Trophoblast cell (in vitro differentiated cells and primary cell): ENCODE measurements at regions not wholly inside any gene's neighbourhood (a gene's known extent, or its start where the extent isn't known, plus 50 kb on each side); places are given as distances from the start of the nearest gene placed in this dataset.

ENCODE experiments used
- DNase-seq, 2 donors: peaks; one replicate each; pipeline ENCODE4 v3.0.0-alpha.2; 2016
- H2AFZ ChIP-seq: 2 replicates; pipeline ENCODE4 v1.6.1; 2013; ENCODE audit warnings: low read length, moderate library complexity, mild to moderate bottlenecking; ENCODE audit not compliant: insufficient read depth, poor library complexity
- H2AK5ac ChIP-seq: 2 replicates; pipeline ENCODE4 v1.6.1; 2013; ENCODE audit warnings: mild to moderate bottlenecking, low read length
- H2BK120ac ChIP-seq: 2 replicates; pipeline ENCODE4 v1.6.1; 2013; ENCODE audit warnings: low read length, mild to moderate bottlenecking, moderate library complexity; ENCODE audit not compliant: insufficient read depth, poor library complexity
- H2BK12ac ChIP-seq: 2 replicates; pipeline ENCODE4 v1.6.1; 2013; ENCODE audit warnings: mild to moderate bottlenecking, low read length, moderate library complexity
- H2BK5ac ChIP-seq: 2 replicates; pipeline ENCODE4 v1.6.1; 2013; ENCODE audit warnings: low read length, low read depth, moderate library complexity, mild to moderate bottlenecking; ENCODE audit not compliant: poor library complexity
- H3K14ac ChIP-seq: 2 replicates; pipeline ENCODE4 v1.6.1; 2013; ENCODE audit warnings: mild to moderate bottlenecking, low read length
- H3K18ac ChIP-seq: 2 replicates; pipeline ENCODE4 v1.6.1; 2013; ENCODE audit warnings: mild to moderate bottlenecking, low read length
- H3K23ac ChIP-seq: 2 replicates; pipeline ENCODE4 v1.6.1; 2013; ENCODE audit warnings: low read length
- H3K27ac ChIP-seq: 2 replicates; pipeline ENCODE4 v1.5.1; 2013; ENCODE audit warnings: low read depth, mild to moderate bottlenecking, inconsistent platforms, low read length, moderate library complexity
- H3K27me3 ChIP-seq: 2 replicates; pipeline ENCODE4 v1.6.1; 2013; ENCODE audit warnings: inconsistent platforms, mild to moderate bottlenecking, low read length, moderate library complexity; ENCODE audit not compliant: insufficient read depth
- H3K36me3 ChIP-seq, 2 experiments: 1 replicate in 1 of 2; 2 replicates in 1 of 2; pipeline ENCODE4 v1.6.1; 2013; ENCODE audit warnings: low read length in 2 of 2, mild to moderate bottlenecking in 2 of 2, moderate library complexity in 1 of 2; ENCODE audit not compliant: insufficient read depth in 2 of 2, control insufficient read depth in 1 of 2
- H3K4ac ChIP-seq: 2 replicates; pipeline ENCODE4 v1.6.1; 2013; ENCODE audit warnings: low read depth, mild to moderate bottlenecking, low read length, moderate library complexity
- H3K4me1 ChIP-seq, 2 experiments: 1 replicate in 1 of 2; 2 replicates in 1 of 2; pipeline ENCODE4 v1.6.1; 2013; ENCODE audit warnings: low read length in 2 of 2, mild to moderate bottlenecking in 2 of 2, moderate library complexity in 1 of 2; ENCODE audit not compliant: insufficient read depth in 2 of 2, control insufficient read depth in 1 of 2
- H3K4me2 ChIP-seq: 2 replicates; pipeline ENCODE4 v1.6.1; 2013; ENCODE audit warnings: inconsistent platforms, mild to moderate bottlenecking, low read length, moderate library complexity
- H3K4me3 ChIP-seq: 2 replicates; pipeline ENCODE4 v1.5.1; 2013; ENCODE audit warnings: mild to moderate bottlenecking, low read depth, low read length, inconsistent platforms
- H3K79me1 ChIP-seq: one replicate; pipeline ENCODE4 v1.6.1; 2013; ENCODE audit warnings: low read length
- H3K79me2 ChIP-seq: 2 replicates; pipeline ENCODE4 v1.6.1; 2013; ENCODE audit warnings: low read length, mild to moderate bottlenecking; ENCODE audit not compliant: control insufficient read depth, insufficient read depth, poor library complexity
- H3K9ac ChIP-seq: 2 replicates; pipeline ENCODE4 v1.6.1; 2013; ENCODE audit warnings: mild to moderate bottlenecking, low read length
- H3K9me3 ChIP-seq: 2 replicates; pipeline ENCODE4 v1.6.1; 2013; ENCODE audit warnings: low read depth, mild to moderate bottlenecking, control low read depth, inconsistent platforms, low read length; ENCODE audit not compliant: insufficient read depth
- H4K12ac ChIP-seq: 2 replicates; pipeline ENCODE4 v1.6.1; 2013; ENCODE audit warnings: low read depth, mild to moderate bottlenecking, low read length, moderate library complexity
- H4K8ac ChIP-seq: 2 replicates; pipeline ENCODE4 v1.6.1; 2013; ENCODE audit warnings: low read depth, mild to moderate bottlenecking, low read length, moderate library complexity
- H4K91ac ChIP-seq: one replicate; pipeline ENCODE4 v1.6.1; 2013; ENCODE audit warnings: low read depth, mild to moderate bottlenecking, low read length, moderate library complexity
- WGBS: extraction: QIAGEN DNeasy Blood & Tissue Kit; methylation state at CpG from one replicate; pipeline ENCODE4 v1.1.7; 2013; ENCODE audit warnings: missing lambda C conversion rate; ENCODE audit not compliant: insufficient read length, insufficient coverage; ENCODE audit errors: extremely low coverage; 5-methylcytosine and 5-hydroxymethylcytosine counted together

GRCh38 chr7:20839196-20839735 lies 52.6 kb upstream of the SP8 start:
- H3K4me1 ChIP-seq = no peaks in the 10 kb centered on the region
- no peak for DNase-seq
- H2BK12ac ChIP-seq = no peak overlapping the region
- H2AK5ac ChIP-seq = no peak overlapping the region
- H4K8ac ChIP-seq = no peak overlapping the region
- no peak overlapping the region for H2BK120ac ChIP-seq
- H4K91ac ChIP-seq = no peak overlapping the region
- no peak overlapping the region for H3K27ac ChIP-seq
- H3K9me3 ChIP-seq = no peaks in the 10 kb centered on the region
- H2BK5ac ChIP-seq = no peak overlapping the region
- H3K9ac ChIP-seq = no peak overlapping the region
- no peak overlapping the region for H3K4me2 ChIP-seq
- no peak overlapping the region for H3K18ac ChIP-seq
- no peaks in the 10 kb centered on the region for H3K36me3 ChIP-seq
- H3K14ac ChIP-seq = no peak overlapping the region
- no peaks in the 10 kb centered on the region for H3K79me2 ChIP-seq
- H4K12ac ChIP-seq = no peak overlapping the region
- H3K27me3 ChIP-seq = no peaks in the 10 kb centered on the region
- H3K4me3 ChIP-seq = no peak overlapping the region
- no CpG with 5 or more reads among the region's 2 CpGs for WGBS
- no peaks in the 10 kb centered on the region for H3K79me1 ChIP-seq
- no peak overlapping the region for H2AFZ ChIP-seq
- H3K23ac ChIP-seq = no peak overlapping the region
- no peak overlapping the region for H3K4ac ChIP-seq

- H3K4ac ChIP-seq = no peak overlapping the region
- H3K79me1 ChIP-seq = no peaks in the 10 kb centered on the region
- H3K4me1 ChIP-seq = no peaks in the 10 kb centered on the region
- H3K14ac ChIP-seq = no peak overlapping the region
- no peak overlapping the region for H3K4me3 ChIP-seq
- H3K23ac ChIP-seq = no peak overlapping the region
- no peak overlapping the region for H2BK12ac ChIP-seq
- H2AFZ ChIP-seq = no peak overlapping the region
- no peak overlapping the region for H4K12ac ChIP-seq
- H3K9me3 ChIP-seq = no peaks in the 10 kb centered on the region
- H3K9ac ChIP-seq = no peak overlapping the region
- H2BK5ac ChIP-seq = no peak overlapping the region
- no peak overlapping the region for H2BK120ac ChIP-seq
- H3K27ac ChIP-seq = no peak overlapping the region
- H3K27me3 ChIP-seq = no peaks in the 10 kb centered on the region
- H3K79me2 ChIP-seq = no peaks in the 10 kb centered on the region
- no peak overlapping the region for H3K4me2 ChIP-seq
- DNase-seq = no peak
- no peak overlapping the region for H3K18ac ChIP-seq
- H2AK5ac ChIP-seq = no peak overlapping the region
- H4K91ac ChIP-seq = no peak overlapping the region
- no CpG with 5 or more reads among the region's 2 CpGs for WGBS
- no peak overlapping the region for H4K8ac ChIP-seq
- no peaks in the 10 kb centered on the region for H3K36me3 ChIP-seq
Measured at GRCh38 chr7:20839987-20840386, 53.3 kb upstream of the SP8 start.

- H3K14ac ChIP-seq = no peak overlapping the region
- H2AFZ ChIP-seq = no peak overlapping the region
- H3K4me2 ChIP-seq = no peak overlapping the region
- H3K9me3 ChIP-seq = no peaks in the 10 kb centered on the region
- H4K8ac ChIP-seq = no peak overlapping the region
- H3K9ac ChIP-seq = no peak overlapping the region
- H2AK5ac ChIP-seq = no peak overlapping the region
- H3K4me3 ChIP-seq = no peak overlapping the region
- H3K18ac ChIP-seq = no peak overlapping the region
- no peak overlapping the region for H3K4ac ChIP-seq
- H2BK5ac ChIP-seq = no peak overlapping the region
- no peaks in the 10 kb centered on the region for H3K79me1 ChIP-seq
- H2BK120ac ChIP-seq = no peak overlapping the region
- H3K27ac ChIP-seq = no peak overlapping the region
- no peaks in the 10 kb centered on the region for H3K4me1 ChIP-seq
- H3K79me2 ChIP-seq = no peaks in the 10 kb centered on the region
- H4K12ac ChIP-seq = no peak overlapping the region
- no peaks in the 10 kb centered on the region for H3K27me3 ChIP-seq
- no peak for DNase-seq
- H2BK12ac ChIP-seq = no peak overlapping the region
- H3K23ac ChIP-seq = no peak overlapping the region
- no peak overlapping the region for H4K91ac ChIP-seq
- H3K36me3 ChIP-seq = no peaks in the 10 kb centered on the region
- no CpG with 5 or more reads among the region's 6 CpGs for WGBS
Measured at GRCh38 chr7:20846791-20847190, 60.1 kb upstream of the SP8 start.

GRCh38 chr7:20858951-20859350 lies 72.3 kb upstream of the SP8 start:
- Histone ChIP-seq H3K36me3 (no peaks in the 10 kb centered on the region), H2BK12ac (no peak overlapping the region), H3K4me1 (no peaks in the 10 kb centered on the region), H2BK120ac (no peak overlapping the region), H3K4ac (no peak overlapping the region), H3K18ac (no peak overlapping the region), H4K8ac (no peak overlapping the region), H3K4me2 (no peak overlapping the region), H3K27ac (no peak overlapping the region), H4K91ac (no peak overlapping the region), H2AFZ (no peak overlapping the region), H2BK5ac (no peak overlapping the region), H3K27me3 (no peaks in the 10 kb centered on the region), H3K9me3 (no peaks in the 10 kb centered on the region), H3K23ac (no peak overlapping the region), H3K9ac (no peak overlapping the region), H4K12ac (no peak overlapping the region), H3K79me2 (no peaks in the 10 kb centered on the region), H3K79me1 (no peaks in the 10 kb centered on the region), H3K14ac (no peak overlapping the region), H2AK5ac (no peak overlapping the region), H3K4me3 (no peak overlapping the region)
- no CpG with 5 or more reads among the region's 3 CpGs for WGBS
- DNase-seq = no peak
